Psoas muscle (tissue), 7 donors: ENCODE measurements at regions not wholly inside any gene's neighbourhood (a gene's known extent, or its start where the extent isn't known, plus 50 kb on each side); places are given as distances from the start of the nearest gene placed in this dataset.

Source experiments
- ATAC-seq, 4 donors: fragments of 200-7000 bp; cut with Tn5 transposase; one replicate each; pipeline ENCODE4 v1.9.1; 2020; ENCODE audit warnings: moderate library complexity in 3 of 4, mild to moderate bottlenecking in 2 of 4
- DNase-seq, 2 donors: peaks; one replicate each; pipeline ENCODE4 v3.0.0-alpha.2; 2020
- H3K27ac ChIP-seq: fragments of 200-600 bp; one replicate; pipeline ENCODE4 v1.8.0; 2022
- H3K27me3 ChIP-seq, 3 donors: fragments of 200-600 bp in 1 of 3; one replicate each; pipeline versions ENCODE4 v1.6.1 to v1.8.0; 2013 to 2022; ENCODE audit warnings: low read length in 2 of 3, mild to moderate bottlenecking in 2 of 3, moderate library complexity in 1 of 3; ENCODE audit not compliant: insufficient read depth in 3 of 3
- H3K36me3 ChIP-seq, 2 donors: fragments of 200-600 bp in 1 of 2; one replicate each; pipeline versions ENCODE4 v1.6.1 to v1.8.0; 2013 to 2022; ENCODE audit warnings: low read depth in 1 of 2, mild to moderate bottlenecking in 1 of 2, moderate library complexity in 1 of 2; ENCODE audit not compliant: insufficient read depth in 1 of 2
- H3K4me1 ChIP-seq: fragments of 200-600 bp; one replicate; pipeline ENCODE4 v1.8.0; 2022
- H3K4me3 ChIP-seq: fragments of 200-600 bp; one replicate; pipeline ENCODE4 v1.8.0; 2022; ENCODE audit warnings: mild to moderate bottlenecking
- H3K9me3 ChIP-seq: fragments of 200-600 bp; one replicate; pipeline ENCODE4 v1.8.0; 2022
- CTCF ChIP-seq: fragments of 200-600 bp; IDR thresholded peaks from one replicate; pipeline ENCODE4 v1.8.0; 2022; ENCODE audit warnings: antibody characterized with exemption
- WGBS, 3 donors: extraction: QIAGEN DNeasy Blood & Tissue Kit; methylation state at CpG; one replicate each; pipeline versions ENCODE4 v1.1.6 to v1.1.7; 2013; 5-methylcytosine and 5-hydroxymethylcytosine counted together
- intact Hi-C, 2 donors: fragments of 100-400 bp; cut with DNase I; formaldehyde crosslinking; loops; one replicate each; pipeline versions ENCODE4 v1.11.0 to v1.14.2; 2022
- donor health status: healthy with polysubstance abuse.
- donor health status: DM: no; HTN: no; CAD: no; lungs with moderate emphysema.
- donor health status: Bipolar disorder and iron deficiency.
- donor health status: healthy.
- donor health status: DM: yes; HTN: yes; CAD: no.
- donor health status: DM: no; HTN: no; CAD: no.
- donor health status: DM: yes; HTN: yes; CAD: no.

- Histone ChIP-seq H3K27ac (no peak overlapping the region), H3K27me3 (no peaks in the 10 kb centered on the region), H3K9me3 (no peaks in the 10 kb centered on the region), H3K4me1 (no peaks in the 10 kb centered on the region), H3K36me3 (no peaks in the 10 kb centered on the region), H3K4me3 (no peak overlapping the region)
- intact Hi-C loops: no loop called here
- no peak for TF ChIP-seq CTCF
- DNase-seq (no peak), ATAC-seq (no peak)
- 89 to 93% (median 91%) methylated on average over 7 of the region's 7 CpGs for WGBS, 3 donors
These were observed 268.4 kb upstream of the NEBL start for GRCh38 chr10:21165489-21165888.

- no peak overlapping the region for H3K27ac ChIP-seq
- WGBS, 3 donors: 50 to 67% (median 63%) methylated on average over 3 of the region's 3 CpGs
- no peak for TF ChIP-seq CTCF
- intact Hi-C loops: no loop called here
- H3K4me1 ChIP-seq: no peaks in the 10 kb centered on the region
- no peaks in the 10 kb centered on the region for H3K36me3 ChIP-seq
- no peak overlapping the region for H3K4me3 ChIP-seq
- no peaks in the 10 kb centered on the region for H3K9me3 ChIP-seq
- ATAC-seq (no peak), DNase-seq (no peak)
- no peaks in the 10 kb centered on the region for H3K27me3 ChIP-seq
These were observed 267.6 kb upstream of the NEBL start for GRCh38 chr10:21164687-21165086.

- no peak for TF ChIP-seq CTCF
- H3K4me3 ChIP-seq: no peak overlapping the region
- no peak for ATAC-seq
- DNase-seq: no peak
- H3K4me1 ChIP-seq: no peaks in the 10 kb centered on the region
- intact Hi-C loops: no loop called here
- no peaks in the 10 kb centered on the region for H3K27me3 ChIP-seq
- H3K9me3 ChIP-seq: no peaks in the 10 kb centered on the region
- H3K36me3 ChIP-seq: no peaks in the 10 kb centered on the region
- H3K27ac ChIP-seq: no peak overlapping the region
These were observed 265.8 kb upstream of the NEBL start for GRCh38 chr10:21162948-21163347.

- Histone ChIP-seq H3K36me3 (no peaks in the 10 kb centered on the region), H3K4me1 (no peaks in the 10 kb centered on the region), H3K4me3 (no peak overlapping the region), H3K9me3 (no peaks in the 10 kb centered on the region), H3K27ac (no peak overlapping the region), H3K27me3 (no peaks in the 10 kb centered on the region)
- intact Hi-C loops: no loop called here
- whole genome bisulfite sequencing, 3 donors: 88 to 97% (median 90%) methylated on average over 2 of the region's 2 CpGs
- DNase-seq (no peak), ATAC-seq (no peak)
- TF ChIP-seq CTCF: no peak
These were observed 264.5 kb upstream of the NEBL start for GRCh38 chr10:21161647-21162046.

- intact Hi-C loops: no loop called here
- 75 to 84% (median 83%) methylated on average over 5 of the region's 5 CpGs for WGBS, 3 donors
- Histone ChIP-seq H3K27ac (no peak overlapping the region), H3K9me3 (no peaks in the 10 kb centered on the region), H3K36me3 (no peaks in the 10 kb centered on the region), H3K4me3 (no peak overlapping the region), H3K4me1 (no peaks in the 10 kb centered on the region), H3K27me3 (no peaks in the 10 kb centered on the region)
- DNase-seq (no peak), ATAC-seq (no peak)
- no peak for TF ChIP-seq CTCF
These were observed 264.0 kb upstream of the NEBL start for GRCh38 chr10:21161090-21161625.
